Esophagus squamous epithelium (tissue), 4 donors: ENCODE measurements at regions not wholly inside any gene's neighbourhood (a gene's known extent, or its start where the extent isn't known, plus 50 kb on each side); places are given as distances from the start of the nearest gene placed in this dataset.

Experiments
- POLR2A ChIP-seq, 4 donors: fragments of 450-650 bp; IDR thresholded peaks; one replicate each; pipeline ENCODE4 v1.6.1; 2017; ENCODE audit warnings: antibody characterized with exemption in 4 of 4, mild to moderate bottlenecking in 4 of 4, moderate library complexity in 3 of 4
- TF ChIP-seq, protein P1 (sequence below), 6 experiments: fragments of 450-650 bp in 4 of 6; fragments of 200-600 bp in 2 of 6; sonication (generic) in 2 of 6; IDR thresholded peaks; one replicate each; pipeline ENCODE4 v1.5.1; 2016 to 2019; ENCODE audit warnings: antibody characterized with exemption in 6 of 6, mild to moderate bottlenecking in 4 of 6, moderate library complexity in 4 of 6

DNA sequence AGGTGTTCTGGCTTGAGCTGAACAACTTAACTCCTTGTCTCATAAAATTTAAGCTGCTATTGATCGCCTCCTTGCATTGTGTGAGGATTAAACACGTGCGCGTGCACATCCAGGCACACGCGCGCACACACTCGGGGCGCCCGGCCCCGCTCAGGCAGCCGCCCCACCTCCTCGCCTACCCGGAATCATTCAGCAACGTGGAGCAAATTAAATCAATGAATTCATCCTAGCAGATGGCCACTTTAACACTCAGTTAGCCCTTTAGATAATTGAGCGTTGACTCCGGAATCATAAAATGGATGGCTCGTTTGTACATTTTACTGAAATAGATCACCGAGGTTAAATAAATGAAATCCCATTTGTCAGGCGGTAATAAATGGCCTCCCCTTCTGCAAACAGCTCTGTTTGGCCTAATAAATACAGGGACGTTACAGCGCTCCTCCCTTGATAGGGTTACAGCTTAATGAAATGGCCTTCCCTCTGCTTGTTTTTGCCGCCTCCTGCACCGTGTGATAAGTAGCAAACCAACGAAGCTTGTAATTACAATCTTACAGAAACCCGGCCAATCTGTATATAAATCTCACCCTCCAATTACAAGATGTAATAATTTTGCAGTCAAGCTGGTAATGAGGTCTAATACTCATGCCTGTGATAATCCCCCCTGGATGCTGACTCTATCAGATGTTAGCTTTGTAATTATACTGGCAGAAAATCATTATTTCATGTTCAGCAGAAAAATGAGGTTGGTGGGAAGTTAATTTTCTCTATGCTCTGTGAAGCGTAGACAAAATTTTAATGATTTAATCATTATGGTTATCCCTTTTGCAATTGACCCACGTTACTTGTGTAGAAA lies 229.7 kb upstream of the IRX4 start:
- TF ChIP-seq, protein P1, sequence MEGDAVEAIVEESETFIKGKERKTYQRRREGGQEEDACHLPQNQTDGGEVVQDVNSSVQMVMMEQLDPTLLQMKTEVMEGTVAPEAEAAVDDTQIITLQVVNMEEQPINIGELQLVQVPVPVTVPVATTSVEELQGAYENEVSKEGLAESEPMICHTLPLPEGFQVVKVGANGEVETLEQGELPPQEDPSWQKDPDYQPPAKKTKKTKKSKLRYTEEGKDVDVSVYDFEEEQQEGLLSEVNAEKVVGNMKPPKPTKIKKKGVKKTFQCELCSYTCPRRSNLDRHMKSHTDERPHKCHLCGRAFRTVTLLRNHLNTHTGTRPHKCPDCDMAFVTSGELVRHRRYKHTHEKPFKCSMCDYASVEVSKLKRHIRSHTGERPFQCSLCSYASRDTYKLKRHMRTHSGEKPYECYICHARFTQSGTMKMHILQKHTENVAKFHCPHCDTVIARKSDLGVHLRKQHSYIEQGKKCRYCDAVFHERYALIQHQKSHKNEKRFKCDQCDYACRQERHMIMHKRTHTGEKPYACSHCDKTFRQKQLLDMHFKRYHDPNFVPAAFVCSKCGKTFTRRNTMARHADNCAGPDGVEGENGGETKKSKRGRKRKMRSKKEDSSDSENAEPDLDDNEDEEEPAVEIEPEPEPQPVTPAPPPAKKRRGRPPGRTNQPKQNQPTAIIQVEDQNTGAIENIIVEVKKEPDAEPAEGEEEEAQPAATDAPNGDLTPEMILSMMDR (IDR thresholded peaks at IDR 0.05) = no peak
- no peak for TF ChIP-seq POLR2A (IDR thresholded peaks at IDR 0.05)
